H1 (cell line): ENCODE measurements at regions not wholly inside any gene's neighbourhood (a gene's known extent, or its start where the extent isn't known, plus 50 kb on each side); places are given as distances from the start of the nearest gene placed in this dataset.

Experiments
- CTCF ChIA-PET: fragments of 300-600 bp; sonication (Branson Sonifier 250); formaldehyde crosslinking; loops from one replicate; lab custom pipeline; 2021; ENCODE audit not compliant: partially characterized antibody; lab: Charles Lee
- POLR2A ChIA-PET: fragments of 300-600 bp; sonication (Branson Sonifier 250); formaldehyde crosslinking; loops from one replicate; lab custom pipeline; 2021; ENCODE audit warnings: inconsistent platforms; ENCODE audit not compliant: partially characterized antibody; lab: Charles Lee
- DNase-seq, 2 experiments: peaks; one replicate each; pipeline versions ENCODE4 v3.0.0 to v3.0.0-alpha.2; 2010 to 2022; ENCODE audit warnings: low spot score in 2 of 2, low read depth in 1 of 2, mixed read lengths in 1 of 2
- FAIRE-seq: peaks from 2 replicates; lab custom pipeline; 2011; peaks lifted over from hg19 to GRCh38; lab: Jason Lieb, UNC
- H2AFZ ChIP-seq: 2 replicates; pipeline ENCODE4 v1.8.1; 2012; ENCODE audit warnings: low read length, inconsistent platforms
- H2AK5ac ChIP-seq: 2 replicates; pipeline ENCODE4 v1.6.1; 2013; ENCODE audit warnings: low read depth, low read length
- H2BK120ac ChIP-seq: replicated peaks from 2 replicates; pipeline ENCODE3; 2013; ENCODE audit warnings: low read depth, low read length, inconsistent platforms
- H2BK12ac ChIP-seq: 2 replicates; pipeline ENCODE4 v1.6.1; 2013; ENCODE audit warnings: low read depth, low read length
- H2BK15ac ChIP-seq: 2 replicates; pipeline ENCODE4 v1.6.1; 2013; ENCODE audit warnings: low read length
- H2BK20ac ChIP-seq: 2 replicates; pipeline ENCODE4 v1.6.1; 2013; ENCODE audit warnings: low read length
- H2BK5ac ChIP-seq: 2 replicates; pipeline ENCODE4 v1.6.1; 2013; ENCODE audit warnings: low read depth, low read length
- H3K14ac ChIP-seq: 2 replicates; pipeline ENCODE4 v1.6.1; 2013; ENCODE audit warnings: inconsistent platforms; ENCODE audit not compliant: insufficient read length
- H3K18ac ChIP-seq: 2 replicates; pipeline ENCODE4 v1.6.1; 2013; ENCODE audit warnings: low read length; ENCODE audit errors: extremely low read depth
- H3K23ac ChIP-seq: 2 replicates; pipeline ENCODE4 v1.6.1; 2013; ENCODE audit warnings: inconsistent platforms; ENCODE audit not compliant: insufficient read length
- H3K23me2 ChIP-seq: 2 replicates; pipeline ENCODE4 v1.6.1; 2013; ENCODE audit warnings: low read depth, low read length
- H3K27ac ChIP-seq: 2 replicates; pipeline ENCODE4 v1.6.1; 2011; ENCODE audit warnings: low read depth, low read length, inconsistent platforms
- H3K27me3 ChIP-seq, 4 experiments: replicated peaks in 1 of 4; 1 replicate in 1 of 4; 2 replicates in 3 of 4; pipeline versions ENCODE4 v1.6.1 to v1.8.1; 2011 to 2013; ENCODE audit warnings: low read length in 3 of 4, mild to moderate bottlenecking in 3 of 4, inconsistent platforms in 2 of 4, mixed read lengths in 2 of 4, moderate library complexity in 1 of 4; ENCODE audit not compliant: control insufficient read depth in 3 of 4, insufficient read depth in 3 of 4; ENCODE audit errors: extremely low read depth in 1 of 4
- H3K36me3 ChIP-seq, 4 experiments: 2 replicates each; pipeline versions ENCODE4 v1.6.1 to v1.8.1; 2011 to 2013; ENCODE audit warnings: mild to moderate bottlenecking in 4 of 4, low read length in 3 of 4, moderate library complexity in 2 of 4, control low read depth in 1 of 4, inconsistent platforms in 1 of 4; ENCODE audit not compliant: insufficient read depth in 4 of 4, control insufficient read depth in 2 of 4
- H3K4ac ChIP-seq: replicated peaks from 2 replicates; pipeline ENCODE3; 2013; ENCODE audit warnings: low read length, low read depth, mixed read lengths, inconsistent platforms; ENCODE audit not compliant: insufficient read length
- H3K4me1 ChIP-seq, 4 experiments: replicated peaks in 1 of 4; 1 replicate in 1 of 4; 2 replicates in 3 of 4; pipeline versions ENCODE4 v1.6.1 to v1.8.1; 2011 to 2013; ENCODE audit warnings: low read length in 3 of 4, inconsistent platforms in 2 of 4, mixed read lengths in 1 of 4; ENCODE audit not compliant: insufficient read depth in 4 of 4, control insufficient read depth in 3 of 4
- H3K4me2 ChIP-seq, 2 experiments: 2 replicates each; pipeline versions ENCODE4 v1.6.1 to v1.8.1; 2011 to 2013; ENCODE audit warnings: low read depth in 2 of 2, low read length in 2 of 2, control low read depth in 1 of 2, inconsistent platforms in 1 of 2, mild to moderate bottlenecking in 1 of 2; ENCODE audit not compliant: insufficient read depth in 1 of 2
- H3K4me3 ChIP-seq, 4 experiments: fragments of 200-600, 300-600 bp in 1 of 4; sonication (generic), shearing (Covaris generic), sonication (Bioruptor Twin) in 1 of 4; 2 replicates each; pipeline versions ENCODE4 v1.5.1 to v1.8.1; 2011 to 2016; ENCODE audit warnings: low read length in 4 of 4, low read depth in 3 of 4, control low read depth in 2 of 4, inconsistent platforms in 2 of 4, mild to moderate bottlenecking in 2 of 4, mixed read lengths in 1 of 4, moderate library complexity in 1 of 4; ENCODE audit not compliant: insufficient read depth in 2 of 4; ENCODE audit errors: extremely low read depth in 1 of 4
- H3K56ac ChIP-seq: replicated peaks from 2 replicates; pipeline ENCODE3; 2013; ENCODE audit warnings: low read depth, mild to moderate bottlenecking, mixed read lengths, low read length, inconsistent platforms; ENCODE audit not compliant: insufficient read length
- H3K79me1 ChIP-seq: 2 replicates; pipeline ENCODE4 v1.6.1; 2013; ENCODE audit warnings: low read depth, low read length, control low read depth
- H3K79me2 ChIP-seq, 2 experiments: 2 replicates each; pipeline versions ENCODE4 v1.6.1 to v1.8.1; 2012 to 2013; ENCODE audit warnings: low read length in 2 of 2, mild to moderate bottlenecking in 2 of 2, inconsistent platforms in 1 of 2; ENCODE audit not compliant: insufficient read depth in 2 of 2, control insufficient read depth in 1 of 2
- H3K9ac ChIP-seq, 4 experiments: replicated peaks in 1 of 4; 1 replicate in 1 of 4; 2 replicates in 3 of 4; pipeline versions ENCODE4 v1.6.1 to v1.8.1; 2011 to 2013; ENCODE audit warnings: low read depth in 3 of 4, low read length in 3 of 4, control low read depth in 2 of 4, mild to moderate bottlenecking in 2 of 4, moderate library complexity in 2 of 4, inconsistent platforms in 1 of 4; ENCODE audit errors: extremely low read depth in 1 of 4
- H3K9me3 ChIP-seq, 2 experiments: 2 replicates each; pipeline versions ENCODE4 v1.6.1 to v1.8.1; 2012 to 2013; ENCODE audit warnings: mild to moderate bottlenecking in 2 of 2, moderate library complexity in 2 of 2, control low read depth in 1 of 2, inconsistent platforms in 1 of 2, low read depth in 1 of 2, low read length in 1 of 2, mixed read lengths in 1 of 2; ENCODE audit not compliant: insufficient read depth in 2 of 2
- H4K20me1 ChIP-seq, 2 experiments: replicated peaks in 1 of 2; 2 replicates each; pipeline versions ENCODE3 to v1.8.1; 2011 to 2013; ENCODE audit warnings: inconsistent platforms in 2 of 2, low read length in 2 of 2, mild to moderate bottlenecking in 1 of 2; ENCODE audit not compliant: insufficient read depth in 2 of 2, control insufficient read depth in 1 of 2
- H4K5ac ChIP-seq: 2 replicates; pipeline ENCODE4 v1.6.1; 2013; ENCODE audit warnings: low read length, low read depth, mixed read lengths, inconsistent platforms; ENCODE audit not compliant: insufficient read length
- H4K8ac ChIP-seq: 2 replicates; pipeline ENCODE4 v1.8.0; 2013; ENCODE audit warnings: mild to moderate bottlenecking, moderate library complexity, low read length, inconsistent platforms; ENCODE audit not compliant: insufficient read depth; ENCODE audit errors: extremely low read depth
- H4K91ac ChIP-seq: replicated peaks from 2 replicates; pipeline ENCODE3; 2013; ENCODE audit warnings: low read length, mixed read lengths, inconsistent platforms; ENCODE audit not compliant: insufficient read length
- ATF2 ChIP-seq: IDR thresholded peaks from 2 replicates; pipeline ENCODE4 v1.6.1; 2012; ENCODE audit warnings: low read length, inconsistent platforms
- EP300 ChIP-seq, 2 experiments: IDR thresholded peaks; 1 replicate in 1 of 2; 2 replicates in 1 of 2; pipeline ENCODE4 v1.6.1; 2011 to 2012; ENCODE audit warnings: low read depth in 2 of 2, low read length in 2 of 2, mild to moderate bottlenecking in 2 of 2, borderline replicate concordance in 1 of 2, inconsistent platforms in 1 of 2, moderate library complexity in 1 of 2
- GTF2F1 ChIP-seq: IDR thresholded peaks from 2 replicates; pipeline ENCODE4 v1.6.1; 2012; ENCODE audit warnings: low read depth, low read length, improper control_type of control experiment, borderline replicate concordance
- HDAC6 ChIP-seq: IDR thresholded peaks from one replicate; pipeline ENCODE4 v1.7.1; 2012; ENCODE audit warnings: low read depth, mild to moderate bottlenecking, inconsistent platforms, low read length, moderate library complexity
- RAD21 ChIP-seq, 2 experiments: IDR thresholded peaks in 1 of 2; conservative IDR thresholded peaks in 1 of 2; 2 replicates each; pipeline ENCODE4 v1.6.1; 2011; ENCODE audit warnings: low read depth in 2 of 2, low read length in 2 of 2, improper control_type of control experiment in 1 of 2, inconsistent platforms in 1 of 2, mild to moderate bottlenecking in 1 of 2, moderate library complexity in 1 of 2
- TCF12 ChIP-seq: IDR thresholded peaks from 2 replicates; pipeline ENCODE4 v1.6.1; 2011; ENCODE audit warnings: low read depth, mild to moderate bottlenecking, low read length
- USF2 ChIP-seq: IDR thresholded peaks from 2 replicates; pipeline ENCODE4 v1.6.1; 2011; ENCODE audit warnings: low read length, improper control_type of control experiment
- WGBS, 2 experiments: shearing (Covaris generic) in 1 of 2; methylation state at CpG; one replicate each; pipeline versions ENCODE4 v1.1.6 to v1.1.7; 2013 to 2015; ENCODE audit warnings: low lambda C conversion rate in 2 of 2, mixed read lengths in 2 of 2, inconsistent platforms in 1 of 2, low coverage in 1 of 2, missing lambda C conversion rate in 1 of 2; ENCODE audit not compliant: insufficient replicate concordance in 2 of 2, insufficient coverage in 1 of 2, insufficient read length in 1 of 2; ENCODE audit errors: extremely low coverage in 1 of 2, missing lambda C conversion rate in 1 of 2; 5-methylcytosine and 5-hydroxymethylcytosine counted together

- 94% methylated on average over 11 of the region's 11 CpGs; no CpG with 5 or more reads in 1 of the 2 experiments for WGBS, 2 experiments
- Histone ChIP-seq H3K4ac (no peak overlapping the region), H3K23me2 (0 out of 2 replicates have a peak, but pooled peaks cover 2% of the 10 kb centered on the region), H4K5ac (no peak overlapping the region), H3K4me1 (peaks cover 0 to 12% (median 8%) of the 10 kb centered on the region in 4 experiments; a peak in 5 of 7 replicates), H3K9me3 (no peaks in the 10 kb centered on the region), H4K20me1 (no peaks in the 10 kb centered on the region), H2BK20ac (no peak overlapping the region), H2AFZ (no peak overlapping the region), H3K23ac (no peak overlapping the region), H2BK5ac (peak overlapping the region; percentile 44; the same call in 1 of the 2 replicates), H3K36me3 (no peaks in the 10 kb centered on the region), H3K4me2 (no peak overlapping the region), H2BK120ac (no peak overlapping the region), H3K4me3 (no peak overlapping the region), H3K79me2 (no peaks in the 10 kb centered on the region), H3K18ac (no peak overlapping the region), H2BK12ac (peak overlapping the region; percentile 60; the same call in 1 of the 2 replicates), H3K27ac (no peak overlapping the region), H2BK15ac (no peak overlapping the region), H4K91ac (peak overlapping the region; percentile 17), H4K8ac (no peak overlapping the region), H3K56ac (no peak overlapping the region), H3K9ac (no peak overlapping the region; a peak in 1 of 7 replicates), H3K27me3 (no peaks in the 10 kb centered on the region), H3K79me1 (no peaks in the 10 kb centered on the region), H2AK5ac (peak overlapping the region; percentile 59; the same call in 1 of the 2 replicates), H3K14ac (no peak overlapping the region)
- no peak for FAIRE-seq
- CTCF ChIA-PET: interaction anchor here (0.6 to 3.8 kb wide), 8 partner anchors 15 to 178 kb away, joined by 3 to 18 read pairs (median 3); no protein-coding TSS in a partner anchor
- POLR2A ChIA-PET: interaction anchor here (1.8 kb wide), 1 partner anchor 11 kb away, joined by 4 read pairs; no protein-coding TSS in a partner anchor
- no peak for DNase-seq
- TF ChIP-seq USF2 (no peak), RAD21 (IDR thresholded peaks at IDR 0.05 in 1 of 2, conservative IDR thresholded peaks at IDR 0.05 in 1 of 2; ENCODE audit: low read depth in 2 of 2, low read length in 2 of 2) (no peak), HDAC6 (no peak), EP300 (IDR thresholded peaks at IDR 0.05; ENCODE audit: borderline replicate concordance in 1 of 2, low read depth in 2 of 2, low read length in 2 of 2) (no peak), TCF12 (no peak), GTF2F1 (no peak), ATF2 (no peak)
Observed at GRCh38 chr2:43080571-43081021, 145.8 kb downstream of the ZFP36L2 start.
